ENCODE measurements at regions not wholly inside any gene's neighbourhood (a gene's known extent, or its start where the extent isn't known, plus 50 kb on each side); places are given as distances from the start of the nearest gene placed in this dataset.
"Not testable (repeated sequence)": the region's sequence is repeated elsewhere in the genome, so short reads cannot be mapped to it uniquely, and the experiment has no call there.

DNA sequence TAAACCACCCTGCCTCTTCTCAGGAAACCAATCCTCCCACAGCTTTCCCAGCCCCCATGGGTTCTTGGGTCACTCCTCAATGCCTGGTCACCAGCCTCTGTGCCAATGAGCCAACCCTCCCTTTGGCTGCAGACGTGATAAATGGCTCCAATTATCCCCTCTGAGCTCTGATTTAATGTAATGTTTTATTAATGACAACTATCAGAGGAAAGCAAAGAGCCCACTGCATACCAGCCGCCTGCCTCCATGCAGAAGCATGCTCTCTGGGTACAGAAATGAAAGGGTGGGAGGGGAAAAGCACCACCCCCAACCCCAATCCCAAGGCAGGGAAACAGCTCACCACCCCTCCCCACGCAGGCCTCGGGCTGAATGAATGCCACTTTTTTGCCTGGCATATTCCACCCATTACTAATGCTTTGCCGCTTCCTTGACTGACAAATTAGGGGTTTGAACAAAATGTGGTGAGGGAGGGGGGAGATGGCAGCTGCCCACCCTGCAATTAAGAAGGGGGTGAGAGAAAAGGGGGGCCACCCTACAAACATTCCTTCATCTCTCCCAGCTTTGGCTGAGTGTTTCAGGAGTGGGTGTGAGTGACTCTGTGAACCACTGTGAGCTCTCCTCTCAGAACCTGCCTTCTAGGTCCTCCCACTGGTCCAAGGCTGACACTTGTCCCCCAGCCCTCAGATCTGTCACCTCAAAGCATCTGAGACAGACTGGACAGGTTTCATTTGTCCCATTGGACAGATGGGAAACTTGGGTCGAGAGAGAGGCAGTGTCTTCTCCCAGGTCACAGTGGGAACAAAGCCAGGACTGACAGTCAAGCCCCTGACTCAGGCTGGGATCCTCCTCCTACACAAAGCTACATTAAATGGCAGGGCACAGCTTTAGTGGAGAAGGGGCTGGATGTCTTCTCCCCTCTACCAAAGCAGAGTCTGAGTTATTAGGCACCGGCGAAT lies 161.5 kb downstream of the TMEM132E start:
- DNase-seq (ENCODE audit: low read depth, low spot score) = no peak

GRCh38 chr17:34739386-34739785 lies 160.0 kb downstream of the TMEM132E start:
- DNase-seq (ENCODE audit: low read depth, low spot score) = no peak

GRCh38 chr17:34737673-34738072 lies 158.3 kb downstream of the TMEM132E start:
- not testable (repeated sequence) for DNase-seq (ENCODE audit: low read depth, low spot score)

DNA sequence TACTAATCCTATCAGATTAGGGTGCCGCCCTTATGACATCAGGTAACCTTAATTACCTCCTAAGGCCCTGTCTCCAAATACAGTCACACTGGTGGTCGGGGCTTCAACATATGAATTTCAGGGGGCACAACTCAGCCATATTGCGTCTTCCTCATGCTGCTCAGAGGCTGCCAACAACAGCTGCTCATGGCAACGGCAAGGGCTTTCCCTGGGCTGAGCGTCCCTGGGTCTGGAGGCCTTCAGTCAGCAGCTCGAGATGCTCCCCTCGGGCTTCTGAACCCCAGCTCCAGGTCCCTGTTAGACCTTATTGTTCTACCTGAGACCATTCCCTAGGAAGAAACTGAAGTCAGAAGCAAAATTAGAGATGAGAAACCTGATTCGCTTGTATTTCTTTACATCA lies 157.2 kb downstream of the TMEM132E start:
- no peak for DNase-seq (ENCODE audit: low read depth, low spot score)

GRCh38 chr17:34733333-34733732 lies 154.0 kb downstream of the TMEM132E start:
- DNase-seq (ENCODE audit: low read depth, low spot score) = no peak

DNA sequence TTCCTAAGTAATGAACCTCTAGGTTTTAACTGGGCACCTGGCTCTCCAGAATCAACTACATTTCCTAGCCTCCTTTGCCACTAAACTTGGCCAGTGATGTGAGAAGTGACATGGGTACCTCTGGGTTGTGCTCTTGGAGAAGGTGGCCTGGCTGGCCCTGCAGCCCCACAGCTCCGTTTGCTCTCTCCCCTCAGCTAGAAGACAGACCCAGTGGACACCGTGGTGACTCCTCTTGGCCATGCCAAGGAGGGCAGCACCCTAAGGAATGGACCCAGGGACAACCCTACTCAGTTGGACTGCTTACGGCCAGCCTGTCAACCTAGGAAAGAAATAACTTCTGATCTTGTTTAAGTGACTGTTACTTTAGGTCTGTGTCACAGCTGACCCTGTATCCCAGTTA lies 151.4 kb downstream of the TMEM132E start:
- DNase-seq (ENCODE audit: low read depth, low spot score) = no peak

DNA sequence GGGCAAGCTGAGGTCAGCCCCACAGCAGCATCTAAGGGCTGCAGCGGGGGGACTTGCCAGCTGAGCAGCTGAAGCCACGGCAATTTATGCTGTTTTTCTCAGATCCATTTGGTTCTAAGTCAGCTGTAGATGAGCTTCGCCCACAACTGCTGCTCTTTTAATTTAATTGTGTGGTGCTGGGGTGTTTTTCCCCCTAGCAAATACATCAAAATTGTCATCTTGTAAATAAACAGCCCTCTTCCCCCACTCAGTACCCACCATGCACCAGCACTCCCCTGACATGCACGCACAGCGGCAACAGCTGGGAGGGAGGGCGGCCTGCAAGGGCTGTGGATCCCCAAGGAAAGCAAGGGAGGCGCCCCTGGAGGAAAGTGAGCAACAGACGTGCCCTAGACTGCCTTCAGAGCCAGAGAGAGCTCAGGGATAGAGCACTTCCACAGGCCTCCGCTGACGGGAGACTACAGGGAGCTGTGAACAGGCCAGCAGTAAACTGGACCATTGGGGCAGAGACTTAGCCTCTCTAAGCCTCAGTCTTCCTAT lies 149.5 kb downstream of the TMEM132E start:
- no peak for DNase-seq (ENCODE audit: low read depth, low spot score)

DNA sequence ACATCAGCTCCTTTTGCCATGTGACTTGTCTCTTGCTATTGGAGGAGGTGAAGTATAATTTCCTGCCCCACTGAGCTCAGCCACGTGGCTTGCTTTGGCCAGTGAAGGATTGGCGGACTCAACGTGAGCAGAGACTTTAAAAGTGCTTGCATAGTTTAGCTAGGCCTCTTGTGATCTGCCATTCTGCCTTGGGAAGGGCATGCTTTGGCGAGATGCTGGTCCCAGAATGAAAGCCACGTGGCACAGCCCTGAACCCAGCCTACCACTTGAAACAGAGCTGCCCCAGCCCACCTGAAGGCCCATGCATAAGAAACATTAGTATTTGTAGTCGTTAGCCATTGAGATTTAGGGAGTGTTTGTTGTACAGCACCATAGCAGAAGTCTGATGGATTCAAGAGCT lies 148.2 kb downstream of the TMEM132E start:
- no peak for DNase-seq (ENCODE audit: low read depth, low spot score)

GRCh38 chr17:34726536-34727384 lies 147.4 kb downstream of the TMEM132E start:
- no peak for DNase-seq (ENCODE audit: low read depth, low spot score)

GRCh38 chr17:34725725-34726124 lies 146.3 kb downstream of the TMEM132E start:
- DNase-seq (ENCODE audit: low read depth, low spot score) = no peak

GRCh38 chr17:34725008-34725407 lies 145.6 kb downstream of the TMEM132E start:
- no peak for DNase-seq (ENCODE audit: low read depth, low spot score)

DNA sequence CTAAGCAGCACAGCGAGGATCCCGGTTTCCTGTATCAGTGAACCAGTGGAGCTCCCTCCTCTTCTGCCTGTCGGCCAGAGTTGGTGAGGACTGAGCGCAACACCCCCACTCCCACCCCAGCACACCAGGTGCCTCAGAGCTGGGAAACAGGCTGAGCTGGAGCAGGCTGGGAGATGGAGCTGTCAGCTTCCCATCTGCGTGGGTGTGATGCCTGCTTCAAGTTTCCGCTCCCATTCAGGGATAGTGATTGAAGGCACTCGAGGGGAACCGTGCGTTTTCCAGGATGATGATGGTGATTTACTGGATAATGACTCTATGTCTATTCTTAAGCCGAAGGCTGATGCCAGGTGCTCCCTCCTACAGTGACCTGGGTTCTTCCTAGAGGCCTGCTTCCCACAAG lies 144.5 kb downstream of the TMEM132E start:
- no peak for DNase-seq (ENCODE audit: low read depth, low spot score)

DNA sequence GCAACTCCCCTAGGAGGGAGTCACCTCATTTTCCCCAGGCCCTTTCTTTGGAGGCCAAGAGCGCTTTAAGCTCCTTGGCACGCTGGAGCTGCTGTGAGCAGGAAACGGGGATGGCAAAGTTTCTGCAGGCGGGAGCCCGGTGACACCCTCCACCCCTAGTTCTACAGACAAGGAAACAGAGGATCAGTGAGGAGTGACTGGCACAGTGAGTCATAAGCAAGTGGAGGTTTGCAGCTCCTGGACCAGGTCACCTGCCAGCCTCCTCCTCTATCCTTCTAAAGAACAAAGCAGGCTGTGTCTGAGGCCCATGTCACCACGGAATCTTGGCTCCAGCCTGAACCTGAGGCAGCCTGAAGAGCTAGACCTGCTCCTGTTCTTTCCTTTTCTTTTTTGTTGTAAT lies 141.9 kb downstream of the TMEM132E start:
- DNase-seq (ENCODE audit: low read depth, low spot score) = no peak

- DNase-seq (ENCODE audit: low read depth, low spot score) = no peak
These were observed 141.4 kb downstream of the TMEM132E start for GRCh38 chr17:34720760-34721159.

GRCh38 chr17:34719569-34719968 lies 140.2 kb downstream of the TMEM132E start:
- DNase-seq (ENCODE audit: low read depth, low spot score) = no peak

GRCh38 chr17:34717092-34717491 lies 137.7 kb downstream of the TMEM132E start:
- no peak for DNase-seq (ENCODE audit: low read depth, low spot score)

- DNase-seq (ENCODE audit: low read depth, low spot score) = no peak
These were observed 136.9 kb downstream of the TMEM132E start for GRCh38 chr17:34716291-34716690.

DNA sequence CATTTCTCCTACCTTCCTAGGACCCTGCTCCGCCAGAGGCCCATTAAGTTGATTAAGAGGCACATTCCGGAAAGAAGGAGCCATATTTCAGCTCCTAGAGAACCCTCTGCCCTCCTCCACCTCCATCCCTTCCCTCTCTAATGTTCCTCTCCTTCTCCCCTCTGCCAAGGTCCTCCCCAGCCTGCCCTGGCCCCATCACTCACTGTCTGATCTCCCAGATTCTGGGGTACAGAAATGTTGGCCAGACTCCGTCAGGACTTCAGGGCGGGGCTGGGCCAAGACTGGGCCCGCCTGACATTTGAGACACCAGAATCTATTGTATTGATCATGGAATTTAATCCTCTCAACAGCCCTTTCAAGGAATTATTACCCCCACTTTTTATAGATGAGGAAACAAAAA lies 136.1 kb downstream of the TMEM132E start:
- no peak for DNase-seq (ENCODE audit: low read depth, low spot score)

DNA sequence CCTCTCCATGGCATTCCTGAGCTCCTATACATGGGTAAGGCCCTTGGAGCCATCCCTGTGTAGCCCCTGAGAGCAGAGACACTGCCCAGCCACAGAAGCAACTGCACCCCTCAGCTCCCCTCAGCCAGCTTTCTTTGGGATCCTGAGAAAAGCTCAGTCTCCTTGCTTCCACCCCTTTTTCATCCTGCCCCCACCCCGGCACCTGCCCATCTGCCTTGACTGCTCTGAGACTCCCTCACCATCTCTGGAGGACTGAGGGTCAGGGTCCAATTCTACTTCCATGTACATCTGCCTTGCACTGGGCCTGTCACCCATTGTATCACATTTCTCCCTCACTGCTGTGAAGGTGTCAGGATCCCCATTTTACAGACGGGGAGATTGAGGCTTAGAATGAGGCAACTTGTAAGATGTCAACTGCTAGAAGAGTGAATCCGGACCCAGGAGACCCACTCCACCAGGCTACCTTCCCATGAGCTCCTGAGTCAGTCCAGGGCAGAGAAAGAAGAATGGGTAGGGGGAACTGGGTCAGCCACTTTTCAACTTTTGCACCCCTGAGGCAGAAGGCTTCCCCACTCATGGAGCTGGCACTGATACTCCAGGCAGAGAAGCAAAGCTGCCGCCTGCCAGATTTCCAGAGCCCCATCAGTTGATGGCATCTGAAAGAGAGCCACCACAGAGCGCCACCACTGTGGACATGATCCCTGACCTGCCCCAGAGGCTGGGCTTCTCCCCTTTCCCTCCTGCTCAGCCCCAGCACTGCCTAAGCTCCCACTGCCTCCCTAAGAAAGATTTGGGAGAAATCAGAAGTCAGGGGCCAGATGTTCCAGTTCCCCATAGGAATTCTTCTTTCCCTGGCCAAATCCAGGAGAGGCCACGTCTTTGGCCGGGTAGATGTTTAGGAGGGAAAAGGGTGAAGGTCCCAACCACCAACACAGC lies 135.4 kb downstream of the TMEM132E start:
- no peak for DNase-seq (ENCODE audit: low read depth, low spot score)

GRCh38 chr17:34713687-34714086 lies 134.3 kb downstream of the TMEM132E start:
- DNase-seq (ENCODE audit: low read depth, low spot score) = no peak
